HepG2 (cell line): ENCODE measurements at regions not wholly inside any gene's neighbourhood (a gene's known extent, or its start where the extent isn't known, plus 50 kb on each side); places are given as distances from the start of the nearest gene placed in this dataset.

Experiments used
- ATAC-seq: fragments of 200-7000 bp; cut with Tn5 transposase; 3 replicates; pipeline ENCODE4 v1.9.1; 2020; ENCODE audit warnings: mild to moderate bottlenecking, moderate library complexity
- BruUV-seq: library from RNA; stranded (reverse); fragments of 400-500 nt; replicated peaks from 2 replicates; lab custom pipeline; 2021; lab: Mats Ljungman, UMichigan
- CTCF ChIA-PET: fragments of 300-600 bp; formaldehyde crosslinking; extraction: SDS; loops from one replicate; lab custom pipeline; 2021; ENCODE audit warnings: low total read pairs, inconsistent platforms, low intra/inter-chr PET ratio; lab: Yijun Ruan, JAX
- POLR2A ChIA-PET: fragments of 350-600 bp; sonication (Branson Sonifier 250); formaldehyde crosslinking; loops from one replicate; lab custom pipeline; 2020; ENCODE audit warnings: antibody characterized with exemption, inconsistent platforms; lab: Yijun Ruan, JAX
- DNase-seq: peaks from one replicate; pipeline ENCODE4 v3.0.0-alpha.2; 2015; ENCODE audit warnings: low spot score
- FAIRE-seq: peaks from 3 replicates; lab custom pipeline; 2011; peaks lifted over from hg19 to GRCh38; lab: Jason Lieb, UNC
- H2AFZ ChIP-seq: one replicate; pipeline ENCODE4 v1.6.1; 2011; ENCODE audit warnings: low read length, inconsistent platforms
- H3K27ac ChIP-seq: fragments of 300-600 bp; 3 replicates; pipeline ENCODE4 v1.8.0; 2011; ENCODE audit warnings: mixed run types, mild to moderate bottlenecking, mixed read lengths, low read length, inconsistent platforms; ENCODE audit not compliant: insufficient read depth; ENCODE audit errors: extremely low read length
- H3K27me3 ChIP-seq, 2 experiments: fragments of 200-600 bp in 1 of 2; 2 replicates in 1 of 2; 3 replicates in 1 of 2; pipeline versions ENCODE4 v1.6.0 to v1.8.0; 2011; ENCODE audit warnings: low read length in 2 of 2, mild to moderate bottlenecking in 2 of 2, moderate library complexity in 2 of 2, inconsistent platforms in 1 of 2; ENCODE audit not compliant: insufficient read depth in 2 of 2, control insufficient read depth in 1 of 2
- H3K36me3 ChIP-seq, 2 experiments: fragments of 200-600 bp in 1 of 2; replicated peaks in 1 of 2; 2 replicates in 1 of 2; 3 replicates in 1 of 2; pipeline versions ENCODE4 v1.5.1 to v1.8.0; 2011; ENCODE audit warnings: low read length in 2 of 2, inconsistent platforms in 1 of 2; ENCODE audit not compliant: insufficient read depth in 2 of 2, control insufficient read depth in 1 of 2
- H3K4me1 ChIP-seq: 2 replicates; pipeline ENCODE4 v1.5.1; 2012; ENCODE audit warnings: low read length, inconsistent platforms; ENCODE audit not compliant: insufficient read depth
- H3K4me2 ChIP-seq: 2 replicates; pipeline ENCODE4 v1.6.0; 2011; ENCODE audit warnings: low read depth, low read length, inconsistent platforms
- H3K4me3 ChIP-seq, 3 experiments: fragments of 200-600 bp in 1 of 3; sonication (generic), shearing (Covaris generic) in 1 of 3; replicated peaks in 1 of 3; 2 replicates each; pipeline ENCODE4 v1.5.1; 2011 to 2016; ENCODE audit warnings: low read length in 3 of 3, inconsistent platforms in 2 of 3, low read depth in 2 of 3, mild to moderate bottlenecking in 2 of 3, control low read depth in 1 of 3, mixed read lengths in 1 of 3; ENCODE audit not compliant: insufficient read depth in 1 of 3
- H3K79me2 ChIP-seq: one replicate; pipeline ENCODE4 v1.6.1; 2011; ENCODE audit warnings: low read length, inconsistent platforms; ENCODE audit not compliant: insufficient read depth
- H3K9ac ChIP-seq: 2 replicates; pipeline ENCODE4 v1.6.0; 2011; ENCODE audit warnings: mild to moderate bottlenecking, low read depth, low read length, inconsistent platforms; ENCODE audit not compliant: insufficient read depth
- H3K9me3 ChIP-seq: 2 replicates; pipeline ENCODE4 v1.5.1; 2012; ENCODE audit warnings: mild to moderate bottlenecking, low read length
- H4K20me1 ChIP-seq: 2 replicates; pipeline ENCODE4 v1.6.0; 2011; ENCODE audit warnings: inconsistent platforms, mild to moderate bottlenecking, low read length, moderate library complexity; ENCODE audit not compliant: insufficient read depth
- GFI1 ChIP-seq: sonication (generic); formaldehyde crosslinking; IDR thresholded peaks from 2 replicates; pipeline ENCODE4 v1.5.0; 2020; ENCODE audit warnings: missing genetic modification reagents, mild to moderate bottlenecking, borderline replicate concordance
- MLX ChIP-seq: IDR thresholded peaks from 2 replicates; pipeline ENCODE4 v1.6.1; 2016
- MTA1 ChIP-seq: sonication (generic); formaldehyde crosslinking; IDR thresholded peaks from 2 replicates; pipeline ENCODE4 v1.4.0; 2020; ENCODE audit warnings: missing genetic modification reagents, mild to moderate bottlenecking, borderline replicate concordance
- REXO4 ChIP-seq: sonication (generic); formaldehyde crosslinking; IDR thresholded peaks from 2 replicates; pipeline ENCODE4 v1.8.0; 2022; ENCODE audit warnings: missing genetic modification reagents, mild to moderate bottlenecking, borderline replicate concordance
- XBP1 ChIP-seq: sonication (generic); formaldehyde crosslinking; IDR thresholded peaks from 2 replicates; pipeline ENCODE4 v1.5.0; 2020; ENCODE audit warnings: missing genetic modification reagents
- ZBTB1 ChIP-seq: sonication (generic); formaldehyde crosslinking; IDR thresholded peaks from 2 replicates; pipeline ENCODE4 v1.4.0; 2020; ENCODE audit warnings: missing genetic modification reagents, borderline replicate concordance
- ZNF20 ChIP-seq: sonication (generic); formaldehyde crosslinking; IDR thresholded peaks from 2 replicates; pipeline ENCODE4 v1.4.0; 2020; ENCODE audit warnings: mild to moderate bottlenecking, moderate library complexity, missing genetic modification reagents
- ZSCAN30 ChIP-seq: sonication (generic); formaldehyde crosslinking; IDR thresholded peaks from 2 replicates; pipeline ENCODE4 v1.5.0; 2020; ENCODE audit warnings: mild to moderate bottlenecking, missing genetic modification reagents
- WGBS: methylation state at CpG from one replicate; pipeline ENCODE4 v1.1.6; 2017; ENCODE audit warnings: low lambda C conversion rate; 5-methylcytosine and 5-hydroxymethylcytosine counted together
- in situ Hi-C: cut with HindIII; loops from 2 replicates; pipeline ENCODE4 v1.10.0; 2017; ENCODE audit warnings: low pct_unique_long_range_greater_than_20kb; ENCODE audit not compliant: extremely low pct_ligation_motif_present
- intact Hi-C: fragments of 100-400 bp; cut with micrococcal nuclease; formaldehyde crosslinking; loops from one replicate; pipeline ENCODE4 v1.10.0; 2022; ENCODE audit not compliant: unreplicated experiment
- TF ChIP-seq, protein P1 (sequence below): sonication (generic); formaldehyde crosslinking; IDR thresholded peaks from 2 replicates; pipeline ENCODE4 v1.5.0; 2020; ENCODE audit warnings: mild to moderate bottlenecking, missing genetic modification reagents
- TF ChIP-seq, protein P2 (sequence below): sonication (generic); formaldehyde crosslinking; IDR thresholded peaks from 2 replicates; pipeline ENCODE4 v1.5.1; 2020; ENCODE audit warnings: mild to moderate bottlenecking, missing genetic modification reagents
- TF ChIP-seq, protein P3 (sequence below): IDR thresholded peaks from 2 replicates; pipeline ENCODE4 v1.6.1; 2016; ENCODE audit warnings: low read depth, missing genetic modification reagents, missing compliant biosample characterization

- TF ChIP-seq REXO4: no peak
- no peak for TF ChIP-seq XBP1 (CRISPR knock-in tag)
- TF ChIP-seq ZNF20 (CRISPR knock-in tag): no peak
- no peak for TF ChIP-seq GFI1 (CRISPR knock-in tag)
- no peak for TF ChIP-seq MLX
- TF ChIP-seq ZBTB1 (CRISPR knock-in tag): no peak
- TF ChIP-seq, protein P1, sequence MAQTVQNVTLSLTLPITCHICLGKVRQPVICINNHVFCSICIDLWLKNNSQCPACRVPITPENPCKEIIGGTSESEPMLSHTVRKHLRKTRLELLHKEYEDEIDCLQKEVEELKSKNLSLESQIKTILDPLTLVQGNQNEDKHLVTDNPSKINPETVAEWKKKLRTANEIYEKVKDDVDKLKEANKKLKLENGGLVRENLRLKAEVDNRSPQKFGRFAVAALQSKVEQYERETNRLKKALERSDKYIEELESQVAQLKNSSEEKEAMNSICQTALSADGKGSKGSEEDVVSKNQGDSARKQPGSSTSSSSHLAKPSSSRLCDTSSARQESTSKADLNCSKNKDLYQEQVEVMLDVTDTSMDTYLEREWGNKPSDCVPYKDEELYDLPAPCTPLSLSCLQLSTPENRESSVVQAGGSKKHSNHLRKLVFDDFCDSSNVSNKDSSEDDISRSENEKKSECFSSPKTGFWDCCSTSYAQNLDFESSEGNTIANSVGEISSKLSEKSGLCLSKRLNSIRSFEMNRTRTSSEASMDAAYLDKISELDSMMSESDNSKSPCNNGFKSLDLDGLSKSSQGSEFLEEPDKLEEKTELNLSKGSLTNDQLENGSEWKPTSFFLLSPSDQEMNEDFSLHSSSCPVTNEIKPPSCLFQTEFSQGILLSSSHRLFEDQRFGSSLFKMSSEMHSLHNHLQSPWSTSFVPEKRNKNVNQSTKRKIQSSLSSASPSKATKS: no peak
- TF ChIP-seq, protein P2, sequence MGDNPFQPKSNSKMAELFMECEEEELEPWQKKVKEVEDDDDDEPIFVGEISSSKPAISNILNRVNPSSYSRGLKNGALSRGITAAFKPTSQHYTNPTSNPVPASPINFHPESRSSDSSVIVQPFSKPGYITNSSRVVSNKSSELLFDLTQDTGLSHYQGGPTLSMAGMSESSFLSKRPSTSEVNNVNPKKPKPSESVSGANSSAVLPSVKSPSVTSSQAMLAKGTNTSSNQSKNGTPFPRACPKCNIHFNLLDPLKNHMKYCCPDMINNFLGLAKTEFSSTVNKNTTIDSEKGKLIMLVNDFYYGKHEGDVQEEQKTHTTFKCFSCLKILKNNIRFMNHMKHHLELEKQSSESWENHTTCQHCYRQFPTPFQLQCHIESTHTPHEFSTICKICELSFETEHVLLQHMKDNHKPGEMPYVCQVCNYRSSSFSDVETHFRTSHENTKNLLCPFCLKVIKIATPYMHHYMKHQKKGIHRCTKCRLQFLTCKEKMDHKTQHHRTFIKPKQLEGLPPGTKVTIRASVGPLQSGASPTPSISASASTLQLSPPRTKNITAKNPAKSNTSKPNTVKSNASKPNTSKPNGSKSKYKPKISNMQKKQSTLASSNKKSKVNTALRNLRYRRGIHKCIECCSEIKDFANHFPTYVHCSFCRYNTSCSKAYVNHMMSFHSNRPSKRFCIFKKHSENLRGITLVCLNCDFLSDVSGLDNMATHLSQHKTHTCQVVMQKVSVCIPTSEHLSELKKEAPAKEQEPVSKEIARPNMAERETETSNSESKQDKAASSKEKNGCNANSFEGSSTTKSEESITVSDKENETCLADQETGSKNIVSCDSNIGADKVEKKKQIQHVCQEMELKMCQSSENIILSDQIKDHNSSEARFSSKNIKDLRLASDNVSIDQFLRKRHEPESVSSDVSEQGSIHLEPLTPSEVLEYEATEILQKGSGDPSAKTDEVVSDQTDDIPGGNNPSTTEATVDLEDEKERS (CRISPR knock-in tag): no peak
- TF ChIP-seq ZSCAN30 (CRISPR knock-in tag): no peak
- TF ChIP-seq, protein P3, sequence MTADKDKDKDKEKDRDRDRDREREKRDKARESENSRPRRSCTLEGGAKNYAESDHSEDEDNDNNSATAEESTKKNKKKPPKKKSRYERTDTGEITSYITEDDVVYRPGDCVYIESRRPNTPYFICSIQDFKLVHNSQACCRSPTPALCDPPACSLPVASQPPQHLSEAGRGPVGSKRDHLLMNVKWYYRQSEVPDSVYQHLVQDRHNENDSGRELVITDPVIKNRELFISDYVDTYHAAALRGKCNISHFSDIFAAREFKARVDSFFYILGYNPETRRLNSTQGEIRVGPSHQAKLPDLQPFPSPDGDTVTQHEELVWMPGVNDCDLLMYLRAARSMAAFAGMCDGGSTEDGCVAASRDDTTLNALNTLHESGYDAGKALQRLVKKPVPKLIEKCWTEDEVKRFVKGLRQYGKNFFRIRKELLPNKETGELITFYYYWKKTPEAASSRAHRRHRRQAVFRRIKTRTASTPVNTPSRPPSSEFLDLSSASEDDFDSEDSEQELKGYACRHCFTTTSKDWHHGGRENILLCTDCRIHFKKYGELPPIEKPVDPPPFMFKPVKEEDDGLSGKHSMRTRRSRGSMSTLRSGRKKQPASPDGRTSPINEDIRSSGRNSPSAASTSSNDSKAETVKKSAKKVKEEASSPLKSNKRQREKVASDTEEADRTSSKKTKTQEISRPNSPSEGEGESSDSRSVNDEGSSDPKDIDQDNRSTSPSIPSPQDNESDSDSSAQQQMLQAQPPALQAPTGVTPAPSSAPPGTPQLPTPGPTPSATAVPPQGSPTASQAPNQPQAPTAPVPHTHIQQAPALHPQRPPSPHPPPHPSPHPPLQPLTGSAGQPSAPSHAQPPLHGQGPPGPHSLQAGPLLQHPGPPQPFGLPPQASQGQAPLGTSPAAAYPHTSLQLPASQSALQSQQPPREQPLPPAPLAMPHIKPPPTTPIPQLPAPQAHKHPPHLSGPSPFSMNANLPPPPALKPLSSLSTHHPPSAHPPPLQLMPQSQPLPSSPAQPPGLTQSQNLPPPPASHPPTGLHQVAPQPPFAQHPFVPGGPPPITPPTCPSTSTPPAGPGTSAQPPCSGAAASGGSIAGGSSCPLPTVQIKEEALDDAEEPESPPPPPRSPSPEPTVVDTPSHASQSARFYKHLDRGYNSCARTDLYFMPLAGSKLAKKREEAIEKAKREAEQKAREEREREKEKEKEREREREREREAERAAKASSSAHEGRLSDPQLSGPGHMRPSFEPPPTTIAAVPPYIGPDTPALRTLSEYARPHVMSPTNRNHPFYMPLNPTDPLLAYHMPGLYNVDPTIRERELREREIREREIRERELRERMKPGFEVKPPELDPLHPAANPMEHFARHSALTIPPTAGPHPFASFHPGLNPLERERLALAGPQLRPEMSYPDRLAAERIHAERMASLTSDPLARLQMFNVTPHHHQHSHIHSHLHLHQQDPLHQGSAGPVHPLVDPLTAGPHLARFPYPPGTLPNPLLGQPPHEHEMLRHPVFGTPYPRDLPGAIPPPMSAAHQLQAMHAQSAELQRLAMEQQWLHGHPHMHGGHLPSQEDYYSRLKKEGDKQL: no peak
- no peak for TF ChIP-seq MTA1 (CRISPR knock-in tag)
- no peaks in the 10 kb centered on the region for H3K27me3 ChIP-seq
- in situ Hi-C loops: no loop called here
- H3K9me3 ChIP-seq: no peaks in the 10 kb centered on the region
- H3K79me2 ChIP-seq: no peaks in the 10 kb centered on the region
- FAIRE-seq (no peak), ATAC-seq (no peak), DNase-seq (no peak)
- WGBS: 98% methylated on average over 14 of the region's 14 CpGs
- no peak overlapping the region for H3K4me3 ChIP-seq
- no peak overlapping the region for H2AFZ ChIP-seq
- BruUV-seq: no TSS peak
- no peak overlapping the region for H3K4me2 ChIP-seq
- no peak overlapping the region for H3K9ac ChIP-seq
- no peaks in the 10 kb centered on the region for H4K20me1 ChIP-seq
- intact Hi-C loops: no loop called here
- H3K4me1 ChIP-seq: peaks cover 6% of the 10 kb centered on the region; the same call in 1 of the 2 replicates
- no peak overlapping the region for H3K27ac ChIP-seq
- H3K36me3 ChIP-seq: no peaks in the 10 kb centered on the region
- CTCF ChIA-PET: no interaction called here
- POLR2A ChIA-PET: no interaction called here
Observed at GRCh38 chr14:71636820-71637471, 295.3 kb upstream of the RGS6 start.
